Spleen (tissue), 11 donors: ENCODE measurements at regions not wholly inside any gene's neighbourhood (a gene's known extent, or its start where the extent isn't known, plus 50 kb on each side); places are given as distances from the start of the nearest gene placed in this dataset.

Experiments used
- DNase-seq: peaks from one replicate; pipeline ENCODE4 v3.0.0-alpha.2; 2020
- H3K27ac ChIP-seq, 8 donors: fragments of 200-600 bp; sonication (generic) in 7 of 8; 1 replicate in 4 of 8; 2 replicates in 4 of 8; pipeline versions ENCODE4 v1.5.0 to v1.8.0; 2016 to 2021; ENCODE audit warnings: inconsistent platforms in 4 of 8, mild to moderate bottlenecking in 4 of 8, moderate library complexity in 1 of 8
- H3K27me3 ChIP-seq, 7 donors: fragments of 200-600 bp; sonication (generic) in 6 of 7; replicated peaks in 1 of 7; 1 replicate in 4 of 7; 2 replicates in 3 of 7; pipeline versions ENCODE4 v1.5.0 to v1.8.0; 2016 to 2021; ENCODE audit warnings: inconsistent platforms in 3 of 7, mild to moderate bottlenecking in 1 of 7
- H3K36me3 ChIP-seq, 6 donors: fragments of 200-600 bp; sonication (generic) in 5 of 6; 1 replicate in 4 of 6; 2 replicates in 2 of 6; pipeline versions ENCODE4 v1.5.0 to v1.8.0; 2016 to 2021; ENCODE audit warnings: inconsistent platforms in 2 of 6
- H3K4me1 ChIP-seq, 6 donors: fragments of 200-600 bp; sonication (generic) in 5 of 6; 1 replicate in 3 of 6; 2 replicates in 3 of 6; pipeline versions ENCODE4 v1.5.0 to v1.8.0; 2016 to 2021; ENCODE audit warnings: inconsistent platforms in 3 of 6
- H3K4me3 ChIP-seq, 8 donors: fragments of 200-600 bp; sonication (generic) in 7 of 8; 1 replicate in 4 of 8; 2 replicates in 4 of 8; pipeline versions ENCODE4 v1.5.0 to v1.8.0; 2016 to 2021; ENCODE audit warnings: inconsistent platforms in 4 of 8, mild to moderate bottlenecking in 4 of 8, moderate library complexity in 2 of 8
- H3K9me3 ChIP-seq, 8 donors: fragments of 200-600 bp; sonication (generic) in 7 of 8; 1 replicate in 4 of 8; 2 replicates in 4 of 8; pipeline versions ENCODE4 v1.5.0 to v1.8.0; 2016 to 2021; ENCODE audit warnings: inconsistent platforms in 4 of 8
- POLR2A ChIP-seq, 3 donors: fragments of 450-650 bp; IDR thresholded peaks; one replicate each; pipeline ENCODE4 v1.5.1; 2017; ENCODE audit warnings: antibody characterized with exemption in 3 of 3, mild to moderate bottlenecking in 1 of 3
- POLR2AphosphoS5 ChIP-seq, 3 donors: sonication (generic); formaldehyde crosslinking; IDR thresholded peaks; one replicate each; pipeline ENCODE4 v1.5.1; 2017; ENCODE audit warnings: antibody characterized with exemption in 3 of 3
- WGBS, 5 donors: extraction: QIAGEN DNeasy Blood & Tissue Kit in 3 of 5; methylation state at CpG; one replicate each; pipeline versions ENCODE4 v1.1.5 to v1.1.7; 2013 to 2018; 5-methylcytosine and 5-hydroxymethylcytosine counted together
- intact Hi-C: fragments of 100-400 bp; cut with DNase I; formaldehyde crosslinking; loops from one replicate; pipeline ENCODE4 v1.15.0; 2023; ENCODE audit warnings: low total_unique reads
- TF ChIP-seq, protein P1 (sequence below), 11 experiments: fragments of 200-600 bp in 7 of 11; fragments of 450-650 bp in 4 of 11; sonication (generic) in 4 of 11; IDR thresholded peaks in 8 of 11; conservative IDR thresholded peaks in 3 of 11; 1 replicate in 7 of 11; 2 replicates in 4 of 11; pipeline versions ENCODE4 v1.4.0 to v1.8.0; 2016 to 2021; ENCODE audit warnings: antibody characterized with exemption in 11 of 11, inconsistent platforms in 4 of 11, mild to moderate bottlenecking in 1 of 11
- donor health status: healthy with polysubstance abuse.
- donor health status: DM: no; HTN: no; CAD: no; lungs with moderate emphysema.
- donor health status: DM: no; HTN: no; CAD: no.
- donor health status: Bipolar disorder and iron deficiency.
- donor health status: healthy.
- donor health status: DM: no; HTN: no; CAD: no.
- donor health status: DM: yes; HTN: yes; CAD: no.

DNA sequence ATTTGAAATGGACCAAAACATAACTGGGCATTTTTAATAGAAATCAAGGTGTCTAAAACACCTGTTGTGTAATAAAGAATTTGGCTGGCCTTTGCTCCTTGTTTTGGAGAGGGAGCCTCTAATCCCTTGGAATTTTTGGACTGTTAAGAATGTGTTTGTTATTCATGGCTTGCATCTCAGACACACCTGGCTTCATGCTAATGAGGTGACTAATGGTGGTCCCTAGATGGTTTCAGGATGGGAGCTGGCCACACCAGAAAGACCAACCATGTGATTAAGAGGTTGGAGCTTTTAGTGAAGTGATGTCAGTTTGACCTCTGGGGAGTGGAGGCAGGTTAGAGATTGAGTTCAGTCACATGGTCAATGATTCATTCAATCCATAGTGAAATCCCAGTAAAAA is 328.4 kb downstream of the DHX35 start:
- intact Hi-C loops: no loop called here
- no peak for DNase-seq
- H3K27me3 ChIP-seq: no peaks in the 10 kb centered on the region
- H3K9me3 ChIP-seq: peaks cover 0 to 17% (median 7%) of the 10 kb centered on the region in 8 donors
- H3K36me3 ChIP-seq: no peaks in the 10 kb centered on the region
- H3K4me1 ChIP-seq: no peaks in the 10 kb centered on the region
- no peak overlapping the region for H3K27ac ChIP-seq
- no peak overlapping the region for H3K4me3 ChIP-seq
- TF ChIP-seq POLR2A (IDR thresholded peaks at IDR 0.05): no peak
- TF ChIP-seq, protein P1, sequence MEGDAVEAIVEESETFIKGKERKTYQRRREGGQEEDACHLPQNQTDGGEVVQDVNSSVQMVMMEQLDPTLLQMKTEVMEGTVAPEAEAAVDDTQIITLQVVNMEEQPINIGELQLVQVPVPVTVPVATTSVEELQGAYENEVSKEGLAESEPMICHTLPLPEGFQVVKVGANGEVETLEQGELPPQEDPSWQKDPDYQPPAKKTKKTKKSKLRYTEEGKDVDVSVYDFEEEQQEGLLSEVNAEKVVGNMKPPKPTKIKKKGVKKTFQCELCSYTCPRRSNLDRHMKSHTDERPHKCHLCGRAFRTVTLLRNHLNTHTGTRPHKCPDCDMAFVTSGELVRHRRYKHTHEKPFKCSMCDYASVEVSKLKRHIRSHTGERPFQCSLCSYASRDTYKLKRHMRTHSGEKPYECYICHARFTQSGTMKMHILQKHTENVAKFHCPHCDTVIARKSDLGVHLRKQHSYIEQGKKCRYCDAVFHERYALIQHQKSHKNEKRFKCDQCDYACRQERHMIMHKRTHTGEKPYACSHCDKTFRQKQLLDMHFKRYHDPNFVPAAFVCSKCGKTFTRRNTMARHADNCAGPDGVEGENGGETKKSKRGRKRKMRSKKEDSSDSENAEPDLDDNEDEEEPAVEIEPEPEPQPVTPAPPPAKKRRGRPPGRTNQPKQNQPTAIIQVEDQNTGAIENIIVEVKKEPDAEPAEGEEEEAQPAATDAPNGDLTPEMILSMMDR (IDR thresholded peaks at IDR 0.05 in 8 of 11, conservative IDR thresholded peaks at IDR 0.05 in 3 of 11): no peak
- no peak for TF ChIP-seq POLR2AphosphoS5 (IDR thresholded peaks at IDR 0.05)

DNA sequence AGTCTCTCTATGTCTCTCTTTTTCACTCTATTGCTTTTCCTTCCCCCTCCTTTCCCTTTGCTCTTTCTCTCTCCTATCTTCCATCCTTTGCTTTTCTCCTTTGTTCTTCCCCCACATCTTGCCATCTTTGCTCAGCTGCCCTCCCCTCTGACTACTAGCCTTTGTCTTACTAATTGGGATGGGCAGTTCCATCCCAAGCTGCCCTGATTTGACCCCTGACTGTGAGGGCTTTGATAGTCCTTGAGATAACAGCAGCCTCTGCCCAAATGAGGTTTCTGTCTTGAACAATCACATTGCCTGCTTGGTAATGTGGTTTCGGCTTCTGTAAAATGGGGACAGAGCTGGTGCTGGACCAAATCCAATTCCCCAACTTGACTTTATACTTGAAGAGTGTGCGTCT is 327.7 kb downstream of the DHX35 start:
- Histone ChIP-seq H3K36me3 (no peaks in the 10 kb centered on the region), H3K27me3 (no peaks in the 10 kb centered on the region), H3K4me3 (no peak overlapping the region), H3K4me1 (no peaks in the 10 kb centered on the region), H3K9me3 (peaks cover 0 to 17% (median 7%) of the 10 kb centered on the region in 8 donors), H3K27ac (no peak overlapping the region)
- WGBS, 5 donors: 86 to 98% (median 92%) methylated on average over 2 of the region's 2 CpGs
- intact Hi-C loops: no loop called here
- no peak for DNase-seq
- TF ChIP-seq POLR2A (IDR thresholded peaks at IDR 0.05) (no peak), POLR2AphosphoS5 (IDR thresholded peaks at IDR 0.05) (no peak)
- TF ChIP-seq, protein P1 (IDR thresholded peaks at IDR 0.05 in 8 of 11, conservative IDR thresholded peaks at IDR 0.05 in 3 of 11): no peak

DNA sequence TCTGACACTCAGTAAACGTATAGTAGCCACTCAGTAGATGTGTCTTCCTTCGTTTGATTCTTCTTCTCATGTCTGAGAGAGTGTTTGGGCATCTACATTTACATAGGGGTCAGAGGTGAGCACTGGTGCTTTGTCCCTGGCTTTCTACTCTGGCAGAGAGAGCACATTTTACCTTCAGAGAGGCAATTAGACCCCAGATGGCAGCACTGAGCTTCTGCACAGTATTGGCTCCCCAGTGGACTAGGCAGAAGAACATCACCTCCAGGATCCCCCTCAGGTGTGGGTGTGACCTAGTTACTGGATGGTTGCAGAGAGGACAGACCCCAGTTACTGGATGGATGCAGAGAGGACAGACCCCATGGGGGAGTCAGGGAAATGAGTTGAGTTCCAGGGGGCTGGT is 327.2 kb downstream of the DHX35 start:
- Histone ChIP-seq H3K4me3 (no peak overlapping the region), H3K27me3 (no peaks in the 10 kb centered on the region), H3K36me3 (no peaks in the 10 kb centered on the region), H3K9me3 (peaks cover 0 to 17% (median 7%) of the 10 kb centered on the region in 8 donors), H3K4me1 (no peaks in the 10 kb centered on the region), H3K27ac (no peak overlapping the region)
- 42 to 62% (median 50%) methylated on average over 2 of the region's 2 CpGs for WGBS, 5 donors
- DNase-seq: no peak
- TF ChIP-seq POLR2A (IDR thresholded peaks at IDR 0.05): no peak
- no peak for TF ChIP-seq POLR2AphosphoS5 (IDR thresholded peaks at IDR 0.05)
- TF ChIP-seq, protein P1 (IDR thresholded peaks at IDR 0.05 in 8 of 11, conservative IDR thresholded peaks at IDR 0.05 in 3 of 11): peak in 6 of 11 experiments; percentile 14 to 38 (median 26)
- intact Hi-C loops: no loop called here

DNA sequence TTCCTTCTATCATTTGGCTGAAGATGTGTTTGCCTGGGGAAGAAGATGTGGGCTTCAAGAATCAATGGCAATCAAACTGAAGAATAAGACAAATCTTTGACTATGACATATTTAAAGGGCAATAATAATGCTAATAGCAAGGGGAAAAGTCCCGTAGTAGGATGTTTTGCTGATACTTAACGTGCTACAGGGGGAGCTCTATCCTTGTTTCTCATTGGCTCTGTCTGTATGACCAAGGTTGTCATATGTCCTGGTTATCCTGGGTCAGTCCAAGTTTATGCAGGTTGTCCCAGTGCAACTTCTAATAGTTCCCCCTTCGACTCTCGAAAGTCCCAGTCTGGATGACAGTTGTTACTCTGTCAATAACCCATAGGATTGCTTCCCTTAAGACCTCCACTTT is 321.3 kb downstream of the DHX35 start:
- no peak overlapping the region for H3K27ac ChIP-seq
- peaks cover 0 to 17% (median 7%) of the 10 kb centered on the region in 8 donors for H3K9me3 ChIP-seq
- no peak for DNase-seq
- H3K36me3 ChIP-seq: no peaks in the 10 kb centered on the region
- no peaks in the 10 kb centered on the region for H3K4me1 ChIP-seq
- intact Hi-C loops: no loop called here
- peaks cover 0 to 17% (median 0%) of the 10 kb centered on the region in 7 donors for H3K27me3 ChIP-seq
- TF ChIP-seq POLR2A (IDR thresholded peaks at IDR 0.05): no peak
- TF ChIP-seq, protein P1 (IDR thresholded peaks at IDR 0.05 in 8 of 11, conservative IDR thresholded peaks at IDR 0.05 in 3 of 11): no peak
- TF ChIP-seq POLR2AphosphoS5 (IDR thresholded peaks at IDR 0.05): no peak
- WGBS, 5 donors: 72 to 80% (median 78%) methylated on average over 4 of the region's 4 CpGs
- no peak overlapping the region for H3K4me3 ChIP-seq
